Liver (tissue), 8 donors: ENCODE measurements at regions not wholly inside any gene's neighbourhood (a gene's known extent, or its start where the extent isn't known, plus 50 kb on each side); places are given as distances from the start of the nearest gene placed in this dataset.

Experiments
- DNase-seq: peaks from one replicate; pipeline ENCODE4 v3.0.0-alpha.2; 2017; ENCODE audit warnings: low spot score
- H3K27ac ChIP-seq, 2 donors: one replicate each; pipeline ENCODE4 v1.7.0; 2013; ENCODE audit warnings: inconsistent platforms in 2 of 2, low read length in 2 of 2, control low read depth in 1 of 2, low read depth in 1 of 2, mild to moderate bottlenecking in 1 of 2
- H3K27me3 ChIP-seq, 4 donors: one replicate each; pipeline versions ENCODE4 v1.6.1 to v1.7.0; 2013; ENCODE audit warnings: low read length in 3 of 4, inconsistent platforms in 1 of 4, mild to moderate bottlenecking in 1 of 4, moderate library complexity in 1 of 4; ENCODE audit not compliant: control insufficient read depth in 4 of 4, insufficient read depth in 4 of 4
- H3K36me3 ChIP-seq, 4 donors: one replicate each; pipeline versions ENCODE4 v1.6.1 to v1.7.0; 2013; ENCODE audit warnings: low read length in 3 of 4, mild to moderate bottlenecking in 3 of 4, low read depth in 1 of 4, moderate library complexity in 1 of 4; ENCODE audit not compliant: control insufficient read depth in 4 of 4, insufficient read depth in 3 of 4
- H3K4me1 ChIP-seq, 4 donors: one replicate each; pipeline versions ENCODE4 v1.6.1 to v1.7.0; 2013; ENCODE audit warnings: low read length in 3 of 4, mild to moderate bottlenecking in 3 of 4, moderate library complexity in 1 of 4; ENCODE audit not compliant: control insufficient read depth in 4 of 4, insufficient read depth in 4 of 4
- H3K4me3 ChIP-seq, 3 donors: one replicate each; pipeline versions ENCODE4 v1.6.1 to v1.7.0; 2013; ENCODE audit warnings: low read length in 3 of 3, control low read depth in 1 of 3, low read depth in 1 of 3, mild to moderate bottlenecking in 1 of 3
- H3K9ac ChIP-seq, 2 donors: one replicate each; pipeline ENCODE4 v1.7.0; 2013; ENCODE audit warnings: low read length in 2 of 2, mild to moderate bottlenecking in 2 of 2, moderate library complexity in 2 of 2, control low read depth in 1 of 2, low read depth in 1 of 2
- H3K9me3 ChIP-seq, 4 donors: one replicate each; pipeline versions ENCODE4 v1.6.1 to v1.7.0; 2013; ENCODE audit warnings: low read length in 3 of 4; ENCODE audit not compliant: control insufficient read depth in 4 of 4
- EGR1 ChIP-seq, 2 donors: IDR thresholded peaks; 2 replicates each; pipeline ENCODE4 v1.6.1; 2016 to 2018; ENCODE audit warnings: antibody characterized with exemption in 2 of 2, low read depth in 2 of 2
- FOXA1 ChIP-seq: IDR thresholded peaks from 2 replicates; pipeline ENCODE4 v1.6.1; 2016; ENCODE audit warnings: antibody characterized with exemption
- FOXA2 ChIP-seq: IDR thresholded peaks from 2 replicates; pipeline ENCODE4 v1.6.1; 2016; ENCODE audit warnings: antibody characterized with exemption
- GABPA ChIP-seq, 2 donors: IDR thresholded peaks in 1 of 2; conservative IDR thresholded peaks in 1 of 2; 2 replicates each; pipeline ENCODE4 v1.6.1; 2016; ENCODE audit warnings: antibody characterized with exemption in 2 of 2, mild to moderate bottlenecking in 1 of 2, moderate library complexity in 1 of 2
- HNF4A ChIP-seq, 2 donors: conservative IDR thresholded peaks; 2 replicates each; pipeline ENCODE4 v1.6.1; 2016; ENCODE audit warnings: antibody characterized with exemption in 2 of 2, mild to moderate bottlenecking in 2 of 2
- HNF4G ChIP-seq: IDR thresholded peaks from 2 replicates; pipeline ENCODE4 v1.6.1; 2016; ENCODE audit warnings: antibody characterized with exemption
- JUND ChIP-seq, 2 donors: IDR thresholded peaks; 2 replicates each; pipeline ENCODE4 v1.6.1; 2016; ENCODE audit warnings: antibody characterized with exemption in 2 of 2
- NR2F2 ChIP-seq: IDR thresholded peaks from 2 replicates; pipeline ENCODE4 v1.6.1; 2016; ENCODE audit warnings: antibody characterized with exemption
- RAD21 ChIP-seq, 2 donors: IDR thresholded peaks; 2 replicates each; pipeline ENCODE4 v1.6.1; 2016; ENCODE audit warnings: antibody characterized with exemption in 2 of 2, mild to moderate bottlenecking in 2 of 2
- RXRA ChIP-seq, 2 donors: IDR thresholded peaks; 2 replicates each; pipeline ENCODE4 v1.6.1; 2017 to 2018; ENCODE audit warnings: antibody characterized with exemption in 2 of 2, mild to moderate bottlenecking in 1 of 2
- SP1 ChIP-seq: IDR thresholded peaks from 2 replicates; pipeline ENCODE4 v1.6.1; 2018; ENCODE audit warnings: antibody characterized with exemption, mild to moderate bottlenecking
- TAF1 ChIP-seq: conservative IDR thresholded peaks from 2 replicates; pipeline ENCODE4 v1.6.1; 2016; ENCODE audit warnings: antibody characterized with exemption, mild to moderate bottlenecking
- YY1 ChIP-seq: IDR thresholded peaks from 2 replicates; pipeline ENCODE4 v1.6.1; 2016; ENCODE audit warnings: antibody characterized with exemption, mild to moderate bottlenecking
- WGBS: extraction: QIAGEN DNeasy Blood & Tissue Kit; methylation state at CpG from one replicate; pipeline ENCODE4 v1.1.7; 2013; 5-methylcytosine and 5-hydroxymethylcytosine counted together
- TF ChIP-seq, protein P1 (sequence below): IDR thresholded peaks from 2 replicates; pipeline ENCODE4 v1.6.1; 2016; ENCODE audit warnings: antibody characterized with exemption
- TF ChIP-seq, protein P2 (sequence below): fragments of 150-350 bp; IDR thresholded peaks from 2 replicates; pipeline ENCODE4 v1.5.1; 2017; ENCODE audit warnings: improper control_type of control experiment, low read depth, low read length; ENCODE audit not compliant: missing input control
- TF ChIP-seq, protein P3 (sequence below): IDR thresholded peaks from 2 replicates; pipeline ENCODE4 v1.6.1; 2016; ENCODE audit warnings: antibody characterized with exemption
- TF ChIP-seq, protein P4 (sequence below): IDR thresholded peaks from 2 replicates; pipeline ENCODE4 v1.6.1; 2016; ENCODE audit warnings: antibody characterized with exemption, mild to moderate bottlenecking
- donor health status: healthy.
- donor health status: healthy.
- donor health status: healthy.
- donor health status: healthy.
- donor health status: healthy.

DNA sequence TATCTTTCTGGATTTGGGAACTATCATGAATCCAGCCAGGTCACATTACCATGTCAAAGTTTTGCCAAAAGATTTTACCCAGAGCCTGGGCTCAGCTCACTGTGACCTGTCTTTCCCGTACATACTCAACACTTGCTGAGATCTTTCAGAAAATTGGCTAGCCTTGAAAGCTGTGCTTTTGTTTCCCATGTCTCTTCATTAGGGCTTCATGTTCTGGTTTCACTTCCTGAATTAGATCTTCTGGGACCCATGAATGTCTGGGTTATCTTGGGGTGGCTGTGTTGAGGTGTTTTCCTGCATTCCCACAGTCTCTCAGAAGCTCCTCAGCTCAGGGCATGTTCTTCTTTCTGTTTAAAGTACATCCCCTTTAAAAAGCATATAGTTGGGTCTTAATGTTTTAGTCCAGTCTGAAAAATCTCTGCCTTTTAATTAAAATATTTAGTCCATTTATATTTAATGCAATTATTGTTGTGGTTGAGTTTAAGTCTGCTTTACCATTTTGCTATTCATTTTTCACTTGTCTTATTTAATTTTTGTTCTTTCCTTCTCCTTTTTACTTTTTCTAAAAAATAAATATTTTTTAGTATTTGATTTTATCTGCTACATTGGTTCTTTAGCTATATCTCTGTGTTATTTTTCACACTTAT is 242.7 kb downstream of the VRK1 start:
- H3K9me3 ChIP-seq = peaks cover 2 to 12% (median 3%) of the 10 kb centered on the region in 4 donors
- WGBS = 74% methylated on average over 1 of the region's 1 CpG
- peaks cover 0 to 4% (median 1%) of the 10 kb centered on the region in 4 donors for H3K27me3 ChIP-seq
- no peaks in the 10 kb centered on the region for H3K36me3 ChIP-seq
- DNase-seq = no peak
- TF ChIP-seq SP1 (no peak), FOXA1 (no peak), TAF1 (no peak), YY1 (no peak), HNF4G (no peak), HNF4A (conservative IDR thresholded peaks at IDR 0.05) (no peak), RXRA (IDR thresholded peaks at IDR 0.05) (no peak), JUND (IDR thresholded peaks at IDR 0.05) (no peak), FOXA2 (no peak)
- TF ChIP-seq, protein P1, sequence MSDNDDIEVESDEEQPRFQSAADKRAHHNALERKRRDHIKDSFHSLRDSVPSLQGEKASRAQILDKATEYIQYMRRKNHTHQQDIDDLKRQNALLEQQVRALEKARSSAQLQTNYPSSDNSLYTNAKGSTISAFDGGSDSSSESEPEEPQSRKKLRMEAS = no peak
- TF ChIP-seq, protein P2, sequence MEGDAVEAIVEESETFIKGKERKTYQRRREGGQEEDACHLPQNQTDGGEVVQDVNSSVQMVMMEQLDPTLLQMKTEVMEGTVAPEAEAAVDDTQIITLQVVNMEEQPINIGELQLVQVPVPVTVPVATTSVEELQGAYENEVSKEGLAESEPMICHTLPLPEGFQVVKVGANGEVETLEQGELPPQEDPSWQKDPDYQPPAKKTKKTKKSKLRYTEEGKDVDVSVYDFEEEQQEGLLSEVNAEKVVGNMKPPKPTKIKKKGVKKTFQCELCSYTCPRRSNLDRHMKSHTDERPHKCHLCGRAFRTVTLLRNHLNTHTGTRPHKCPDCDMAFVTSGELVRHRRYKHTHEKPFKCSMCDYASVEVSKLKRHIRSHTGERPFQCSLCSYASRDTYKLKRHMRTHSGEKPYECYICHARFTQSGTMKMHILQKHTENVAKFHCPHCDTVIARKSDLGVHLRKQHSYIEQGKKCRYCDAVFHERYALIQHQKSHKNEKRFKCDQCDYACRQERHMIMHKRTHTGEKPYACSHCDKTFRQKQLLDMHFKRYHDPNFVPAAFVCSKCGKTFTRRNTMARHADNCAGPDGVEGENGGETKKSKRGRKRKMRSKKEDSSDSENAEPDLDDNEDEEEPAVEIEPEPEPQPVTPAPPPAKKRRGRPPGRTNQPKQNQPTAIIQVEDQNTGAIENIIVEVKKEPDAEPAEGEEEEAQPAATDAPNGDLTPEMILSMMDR = no peak
- TF ChIP-seq, protein P3, sequence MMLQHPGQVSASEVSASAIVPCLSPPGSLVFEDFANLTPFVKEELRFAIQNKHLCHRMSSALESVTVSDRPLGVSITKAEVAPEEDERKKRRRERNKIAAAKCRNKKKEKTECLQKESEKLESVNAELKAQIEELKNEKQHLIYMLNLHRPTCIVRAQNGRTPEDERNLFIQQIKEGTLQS = no peak
- TF ChIP-seq, protein P4, sequence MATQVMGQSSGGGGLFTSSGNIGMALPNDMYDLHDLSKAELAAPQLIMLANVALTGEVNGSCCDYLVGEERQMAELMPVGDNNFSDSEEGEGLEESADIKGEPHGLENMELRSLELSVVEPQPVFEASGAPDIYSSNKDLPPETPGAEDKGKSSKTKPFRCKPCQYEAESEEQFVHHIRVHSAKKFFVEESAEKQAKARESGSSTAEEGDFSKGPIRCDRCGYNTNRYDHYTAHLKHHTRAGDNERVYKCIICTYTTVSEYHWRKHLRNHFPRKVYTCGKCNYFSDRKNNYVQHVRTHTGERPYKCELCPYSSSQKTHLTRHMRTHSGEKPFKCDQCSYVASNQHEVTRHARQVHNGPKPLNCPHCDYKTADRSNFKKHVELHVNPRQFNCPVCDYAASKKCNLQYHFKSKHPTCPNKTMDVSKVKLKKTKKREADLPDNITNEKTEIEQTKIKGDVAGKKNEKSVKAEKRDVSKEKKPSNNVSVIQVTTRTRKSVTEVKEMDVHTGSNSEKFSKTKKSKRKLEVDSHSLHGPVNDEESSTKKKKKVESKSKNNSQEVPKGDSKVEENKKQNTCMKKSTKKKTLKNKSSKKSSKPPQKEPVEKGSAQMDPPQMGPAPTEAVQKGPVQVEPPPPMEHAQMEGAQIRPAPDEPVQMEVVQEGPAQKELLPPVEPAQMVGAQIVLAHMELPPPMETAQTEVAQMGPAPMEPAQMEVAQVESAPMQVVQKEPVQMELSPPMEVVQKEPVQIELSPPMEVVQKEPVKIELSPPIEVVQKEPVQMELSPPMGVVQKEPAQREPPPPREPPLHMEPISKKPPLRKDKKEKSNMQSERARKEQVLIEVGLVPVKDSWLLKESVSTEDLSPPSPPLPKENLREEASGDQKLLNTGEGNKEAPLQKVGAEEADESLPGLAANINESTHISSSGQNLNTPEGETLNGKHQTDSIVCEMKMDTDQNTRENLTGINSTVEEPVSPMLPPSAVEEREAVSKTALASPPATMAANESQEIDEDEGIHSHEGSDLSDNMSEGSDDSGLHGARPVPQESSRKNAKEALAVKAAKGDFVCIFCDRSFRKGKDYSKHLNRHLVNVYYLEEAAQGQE = no peak
- H3K27ac ChIP-seq = no peak overlapping the region
- H3K4me1 ChIP-seq = no peaks in the 10 kb centered on the region
- no peak overlapping the region for H3K4me3 ChIP-seq
- H3K9ac ChIP-seq = no peak overlapping the region

DNA sequence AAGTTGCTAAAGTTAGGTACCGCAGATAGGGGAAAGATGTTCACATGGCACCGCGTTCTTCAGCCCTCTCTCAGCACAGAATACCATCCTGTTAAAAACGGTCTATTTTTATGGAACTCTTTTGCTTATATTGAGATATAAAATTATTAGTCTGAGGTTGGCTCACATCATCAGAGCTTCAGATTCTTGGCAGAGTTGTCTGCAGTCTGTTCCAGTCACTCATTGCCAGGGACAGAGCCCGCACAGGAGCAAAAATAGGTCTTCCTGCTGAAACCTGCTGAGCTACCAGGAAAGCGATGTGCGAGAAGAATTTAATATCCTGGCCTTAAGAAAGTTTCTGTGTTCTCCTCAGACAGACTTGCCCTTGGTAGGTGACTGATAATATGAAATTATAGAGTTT is 249.8 kb downstream of the VRK1 start:
- Histone ChIP-seq H3K27ac (no peak overlapping the region), H3K4me1 (no peaks in the 10 kb centered on the region), H3K27me3 (peaks cover 0 to 3% (median 0%) of the 10 kb centered on the region in 4 donors), H3K36me3 (no peaks in the 10 kb centered on the region), H3K9ac (no peak overlapping the region), H3K9me3 (no peaks in the 10 kb centered on the region), H3K4me3 (no peak overlapping the region)
- WGBS = 92% methylated on average over 7 of the region's 7 CpGs
- no peak for DNase-seq
- TF ChIP-seq SP1 = no peak
- TF ChIP-seq YY1 = no peak
- no peak for TF ChIP-seq HNF4A (conservative IDR thresholded peaks at IDR 0.05)
- no peak for TF ChIP-seq FOXA2
- TF ChIP-seq JUND (IDR thresholded peaks at IDR 0.05) = no peak
- TF ChIP-seq RAD21 (IDR thresholded peaks at IDR 0.05) = no peak
- TF ChIP-seq NR2F2 = no peak
- no peak for TF ChIP-seq RXRA (IDR thresholded peaks at IDR 0.05)
- TF ChIP-seq TAF1 = no peak
- TF ChIP-seq, protein P3 = no peak
- TF ChIP-seq GABPA (IDR thresholded peaks at IDR 0.05 in 1 of 2, conservative IDR thresholded peaks at IDR 0.05 in 1 of 2) = no peak
- TF ChIP-seq, protein P1 = no peak
- TF ChIP-seq FOXA1 = no peak
- TF ChIP-seq EGR1 (IDR thresholded peaks at IDR 0.05; ENCODE audit: low read depth in 2 of 2) = no peak
- no peak for TF ChIP-seq HNF4G
- TF ChIP-seq, protein P4 = no peak
- TF ChIP-seq, protein P2 = no peak
